ENCODE measurements at regions not wholly inside any gene's neighbourhood (a gene's known extent, or its start where the extent isn't known, plus 50 kb on each side); places are given as distances from the start of the nearest gene placed in this dataset.

DNA sequence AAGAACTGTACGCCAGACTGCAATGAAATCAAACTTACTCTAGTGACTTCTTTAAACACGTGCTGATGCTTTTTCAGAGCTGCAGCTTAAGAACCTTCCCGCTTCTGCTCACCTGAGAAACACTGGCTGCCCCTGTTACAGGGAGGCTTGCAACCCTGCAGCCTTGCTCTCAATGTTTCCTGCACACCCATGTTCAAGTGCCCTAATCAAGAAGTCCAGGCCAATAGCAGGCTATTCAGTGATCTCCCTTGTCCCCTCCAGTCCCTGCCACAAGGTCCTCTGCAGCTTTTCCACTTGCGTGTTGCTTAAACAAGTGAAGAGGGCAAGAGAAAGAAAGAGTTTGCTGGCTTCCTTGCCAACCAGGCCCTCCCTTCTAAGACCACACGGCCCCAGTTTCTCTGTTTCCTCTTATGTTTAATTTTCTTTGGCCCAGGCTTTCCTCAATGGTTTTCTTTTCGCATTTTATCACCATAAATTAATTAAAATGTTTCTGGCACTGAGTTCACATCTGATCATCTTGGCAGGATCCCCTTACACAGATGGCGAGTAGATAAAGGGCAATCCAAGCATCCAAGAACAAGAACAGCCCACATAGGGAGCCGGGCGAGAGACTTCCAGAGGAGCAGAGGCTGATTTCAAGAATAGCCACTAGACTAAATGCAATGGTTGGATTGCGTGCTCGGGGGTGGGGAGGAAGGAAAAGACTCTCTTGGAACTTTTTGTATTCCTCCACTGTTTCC is 82.3 kb upstream of the CDKN3 start:
- TF ChIP-seq POLR2A (IDR thresholded peaks at IDR 0.05; ENCODE audit: low read depth) (no peak), EP300 (IDR thresholded peaks at IDR 0.05) (no peak), POLR2AphosphoS5 (IDR thresholded peaks at IDR 0.05) (no peak)
- TF ChIP-seq, protein P1, sequence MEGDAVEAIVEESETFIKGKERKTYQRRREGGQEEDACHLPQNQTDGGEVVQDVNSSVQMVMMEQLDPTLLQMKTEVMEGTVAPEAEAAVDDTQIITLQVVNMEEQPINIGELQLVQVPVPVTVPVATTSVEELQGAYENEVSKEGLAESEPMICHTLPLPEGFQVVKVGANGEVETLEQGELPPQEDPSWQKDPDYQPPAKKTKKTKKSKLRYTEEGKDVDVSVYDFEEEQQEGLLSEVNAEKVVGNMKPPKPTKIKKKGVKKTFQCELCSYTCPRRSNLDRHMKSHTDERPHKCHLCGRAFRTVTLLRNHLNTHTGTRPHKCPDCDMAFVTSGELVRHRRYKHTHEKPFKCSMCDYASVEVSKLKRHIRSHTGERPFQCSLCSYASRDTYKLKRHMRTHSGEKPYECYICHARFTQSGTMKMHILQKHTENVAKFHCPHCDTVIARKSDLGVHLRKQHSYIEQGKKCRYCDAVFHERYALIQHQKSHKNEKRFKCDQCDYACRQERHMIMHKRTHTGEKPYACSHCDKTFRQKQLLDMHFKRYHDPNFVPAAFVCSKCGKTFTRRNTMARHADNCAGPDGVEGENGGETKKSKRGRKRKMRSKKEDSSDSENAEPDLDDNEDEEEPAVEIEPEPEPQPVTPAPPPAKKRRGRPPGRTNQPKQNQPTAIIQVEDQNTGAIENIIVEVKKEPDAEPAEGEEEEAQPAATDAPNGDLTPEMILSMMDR (IDR thresholded peaks at IDR 0.05): no peak
- intact Hi-C loops (cut with DNase I): no loop called here
- H3K4me1 ChIP-seq: no peaks in the 10 kb centered on the region
- no peak overlapping the region for H3K4me3 ChIP-seq
- H3K27ac ChIP-seq (replicated peaks in 1 of 4): no peak overlapping the region
- H3K9me3 ChIP-seq: no peaks in the 10 kb centered on the region
- DNase-seq (ENCODE audit: extremely low spot score): no peak
- no peaks in the 10 kb centered on the region for H3K27me3 ChIP-seq
- H3K36me3 ChIP-seq: no peaks in the 10 kb centered on the region
- WGBS: 78% methylated on average over 11 of the region's 11 CpGs

DNA sequence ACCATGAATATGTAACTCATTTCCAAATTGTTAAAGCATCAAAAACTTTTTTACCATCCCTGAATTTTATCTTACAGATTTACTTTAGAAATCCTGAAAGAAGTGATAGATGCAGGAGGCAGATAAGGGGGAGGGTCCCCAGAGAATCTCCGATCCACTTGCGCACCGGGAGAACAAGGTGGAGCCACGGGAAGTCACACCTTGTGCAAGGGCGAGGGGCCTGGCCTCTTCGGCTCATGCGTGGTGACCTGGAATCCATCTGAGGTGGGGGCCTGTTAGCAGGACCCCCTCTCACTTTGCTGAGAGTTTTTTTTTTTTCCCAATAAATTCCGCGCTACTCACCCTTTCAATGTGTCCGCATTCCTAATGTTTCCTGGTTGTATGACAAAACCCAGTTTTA is 80.2 kb upstream of the CDKN3 start:
- Histone ChIP-seq H3K9me3 (no peaks in the 10 kb centered on the region), H3K36me3 (no peaks in the 10 kb centered on the region), H3K4me3 (no peak overlapping the region), H3K27ac (replicated peaks in 1 of 4) (no peak overlapping the region), H3K4me1 (no peaks in the 10 kb centered on the region), H3K27me3 (no peaks in the 10 kb centered on the region)
- no peak for DNase-seq (ENCODE audit: extremely low spot score)
- TF ChIP-seq POLR2AphosphoS5 (IDR thresholded peaks at IDR 0.05) (no peak), EP300 (IDR thresholded peaks at IDR 0.05) (no peak), POLR2A (IDR thresholded peaks at IDR 0.05; ENCODE audit: low read depth) (no peak)
- TF ChIP-seq, protein P1 (IDR thresholded peaks at IDR 0.05): no peak
- intact Hi-C loops (cut with DNase I): no loop called here
- WGBS: 94% methylated on average over 10 of the region's 10 CpGs

DNA sequence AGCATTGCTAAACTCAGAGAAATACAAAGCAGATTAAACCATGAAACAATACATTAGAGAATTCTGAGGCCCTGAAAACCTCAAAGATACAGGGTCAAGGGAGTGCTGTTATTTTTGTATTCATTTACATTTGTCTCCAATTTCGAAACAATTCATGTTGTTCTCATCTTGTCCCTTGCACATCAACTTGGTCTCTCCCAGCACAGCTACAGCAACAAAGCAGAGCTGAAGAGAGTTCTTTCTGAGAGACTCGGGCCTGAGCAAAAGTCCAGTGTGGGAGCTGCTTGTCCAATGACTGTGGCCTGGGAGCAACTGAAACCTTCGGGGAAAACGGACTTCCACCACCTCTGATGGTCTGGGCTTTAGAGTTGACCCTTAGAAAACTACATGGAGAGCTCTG is 79.4 kb upstream of the CDKN3 start:
- Histone ChIP-seq H3K4me1 (no peaks in the 10 kb centered on the region), H3K9me3 (no peaks in the 10 kb centered on the region), H3K4me3 (no peak overlapping the region), H3K36me3 (no peaks in the 10 kb centered on the region), H3K27me3 (no peaks in the 10 kb centered on the region), H3K27ac (replicated peaks in 1 of 4) (no peak overlapping the region)
- DNase-seq (ENCODE audit: extremely low spot score): no peak
- intact Hi-C loops (cut with DNase I): no loop called here
- TF ChIP-seq, protein P1 (IDR thresholded peaks at IDR 0.05): no peak
- TF ChIP-seq POLR2A (IDR thresholded peaks at IDR 0.05; ENCODE audit: low read depth): no peak
- no peak for TF ChIP-seq POLR2AphosphoS5 (IDR thresholded peaks at IDR 0.05)
- TF ChIP-seq EP300 (IDR thresholded peaks at IDR 0.05): no peak
- 78% methylated on average over 4 of the region's 4 CpGs for WGBS

- 85% methylated on average over 7 of the region's 7 CpGs for WGBS
- DNase-seq (ENCODE audit: extremely low spot score): no peak
- no peak overlapping the region for H3K27ac ChIP-seq (replicated peaks in 1 of 4)
- H3K9me3 ChIP-seq: no peaks in the 10 kb centered on the region
- H3K27me3 ChIP-seq: no peaks in the 10 kb centered on the region
- intact Hi-C loops (cut with DNase I): no loop called here
- H3K4me1 ChIP-seq: no peaks in the 10 kb centered on the region
- no peak overlapping the region for H3K4me3 ChIP-seq
- no peaks in the 10 kb centered on the region for H3K36me3 ChIP-seq
- TF ChIP-seq POLR2A (IDR thresholded peaks at IDR 0.05; ENCODE audit: low read depth) (no peak), EP300 (IDR thresholded peaks at IDR 0.05) (no peak), POLR2AphosphoS5 (IDR thresholded peaks at IDR 0.05) (no peak)
- TF ChIP-seq, protein P1 (IDR thresholded peaks at IDR 0.05): no peak
Observed at GRCh38 chr14:54322246-54322645, 74.6 kb upstream of the CDKN3 start.

All from esophagus muscularis mucosa (tissue), 4 donors.